Mesendoderm (in vitro differentiated cells): ENCODE measurements at regions not wholly inside any gene's neighbourhood (a gene's known extent, or its start where the extent isn't known, plus 50 kb on each side); places are given as distances from the start of the nearest gene placed in this dataset.

Source experiments
- DNase-seq: peaks from one replicate; pipeline ENCODE4 v3.0.0; 2013
- H2AK5ac ChIP-seq: 2 replicates; pipeline ENCODE4 v1.6.1; 2013; ENCODE audit warnings: low read length, inconsistent platforms
- H2BK120ac ChIP-seq: 2 replicates; pipeline ENCODE4 v1.6.1; 2013; ENCODE audit warnings: low read depth, mild to moderate bottlenecking, low read length, moderate library complexity, mixed read lengths
- H2BK15ac ChIP-seq: replicated peaks from 2 replicates; pipeline ENCODE4 v1.6.1; 2013; ENCODE audit warnings: low read depth, mild to moderate bottlenecking, moderate library complexity
- H2BK5ac ChIP-seq: 2 replicates; pipeline ENCODE4 v1.6.1; 2013; ENCODE audit warnings: low read length, inconsistent platforms
- H3K18ac ChIP-seq: 2 replicates; pipeline ENCODE4 v1.6.1; 2013; ENCODE audit warnings: mild to moderate bottlenecking, low read length, mixed read lengths
- H3K23ac ChIP-seq: one replicate; pipeline ENCODE4 v1.6.1; 2013; ENCODE audit warnings: low read length
- H3K27ac ChIP-seq: 2 replicates; pipeline ENCODE4 v1.5.1; 2013; ENCODE audit warnings: low read depth, mild to moderate bottlenecking, inconsistent platforms, low read length, moderate library complexity
- H3K27me3 ChIP-seq: 2 replicates; pipeline ENCODE4 v1.6.1; 2013; ENCODE audit warnings: low read length, control low read depth, mild to moderate bottlenecking, inconsistent platforms; ENCODE audit not compliant: insufficient read depth, poor library complexity
- H3K36me3 ChIP-seq: 2 replicates; pipeline ENCODE4 v1.6.1; 2013; ENCODE audit warnings: low read length, inconsistent platforms; ENCODE audit not compliant: control insufficient read depth, insufficient read depth
- H3K4ac ChIP-seq: one replicate; pipeline ENCODE4 v1.6.1; 2013; ENCODE audit warnings: low read depth, mild to moderate bottlenecking, low read length, moderate library complexity
- H3K4me1 ChIP-seq: 2 replicates; pipeline ENCODE4 v1.6.1; 2013; ENCODE audit warnings: low read depth, low read length, inconsistent platforms; ENCODE audit not compliant: control insufficient read depth
- H3K4me2 ChIP-seq: 2 replicates; pipeline ENCODE4 v1.6.1; 2013; ENCODE audit warnings: low read length
- H3K4me3 ChIP-seq: 2 replicates; pipeline ENCODE4 v1.5.1; 2013; ENCODE audit warnings: mild to moderate bottlenecking, low read length
- H3K56ac ChIP-seq: one replicate; pipeline ENCODE4 v1.6.1; 2013; ENCODE audit warnings: low read length
- H3K79me1 ChIP-seq: 2 replicates; pipeline ENCODE4 v1.6.1; 2013; ENCODE audit warnings: low read length, inconsistent platforms
- H3K79me2 ChIP-seq: 2 replicates; pipeline ENCODE4 v1.6.1; 2013; ENCODE audit warnings: mild to moderate bottlenecking, low read length; ENCODE audit not compliant: control insufficient read depth, insufficient read depth
- H3K9ac ChIP-seq: 2 replicates; pipeline ENCODE4 v1.6.1; 2013; ENCODE audit warnings: low read length, inconsistent platforms
- H4K5ac ChIP-seq: one replicate; pipeline ENCODE4 v1.6.1; 2013; ENCODE audit warnings: low read length
- H4K8ac ChIP-seq: one replicate; pipeline ENCODE4 v1.6.1; 2013; ENCODE audit warnings: low read depth, mild to moderate bottlenecking, control low read depth, low read length, moderate library complexity
- WGBS: extraction: QIAGEN DNeasy Blood & Tissue Kit; methylation state at CpG from one replicate; pipeline ENCODE4 v1.1.7; 2013; ENCODE audit warnings: low lambda C conversion rate, missing lambda C conversion rate; ENCODE audit not compliant: insufficient coverage; ENCODE audit errors: extremely low coverage; 5-methylcytosine and 5-hydroxymethylcytosine counted together

- no peak overlapping the region for H4K8ac ChIP-seq
- no peak overlapping the region for H3K9ac ChIP-seq
- H3K56ac ChIP-seq, result no peak overlapping the region
- no peaks in the 10 kb centered on the region for H3K79me2 ChIP-seq
- no peak overlapping the region for H2BK5ac ChIP-seq
- no peaks in the 10 kb centered on the region for H3K36me3 ChIP-seq
- H2BK15ac ChIP-seq, result no peak overlapping the region
- H4K5ac ChIP-seq, result no peak overlapping the region
- H2BK120ac ChIP-seq, result no peak overlapping the region
- H3K27me3 ChIP-seq, result no peaks in the 10 kb centered on the region
- H3K18ac ChIP-seq, result no peak overlapping the region
- no CpG with 5 or more reads among the region's 4 CpGs for WGBS
- no peak overlapping the region for H3K27ac ChIP-seq
- H3K79me1 ChIP-seq, result no peaks in the 10 kb centered on the region
- H3K4ac ChIP-seq, result no peak overlapping the region
- H3K23ac ChIP-seq, result no peak overlapping the region
- no peak overlapping the region for H3K4me2 ChIP-seq
- no peak overlapping the region for H3K4me3 ChIP-seq
- DNase-seq, result no peak
- no peak overlapping the region for H2AK5ac ChIP-seq
- H3K4me1 ChIP-seq, result no peaks in the 10 kb centered on the region
Observed at GRCh38 chr13:24027494-24027893, 130.2 kb upstream of the C1QTNF9B start.

- no peak overlapping the region for H2BK15ac ChIP-seq
- H3K4ac ChIP-seq, result no peak overlapping the region
- H3K9ac ChIP-seq, result no peak overlapping the region
- no peak overlapping the region for H2BK120ac ChIP-seq
- H3K79me2 ChIP-seq, result no peaks in the 10 kb centered on the region
- no peak overlapping the region for H3K56ac ChIP-seq
- no peak overlapping the region for H3K18ac ChIP-seq
- no peak overlapping the region for H2BK5ac ChIP-seq
- H3K27ac ChIP-seq, result no peak overlapping the region
- no CpG with 5 or more reads among the region's 2 CpGs for WGBS
- no peak overlapping the region for H3K23ac ChIP-seq
- H3K4me2 ChIP-seq, result no peak overlapping the region
- no peak overlapping the region for H3K4me3 ChIP-seq
- H3K79me1 ChIP-seq, result no peaks in the 10 kb centered on the region
- no peak overlapping the region for H4K8ac ChIP-seq
- no peaks in the 10 kb centered on the region for H3K27me3 ChIP-seq
- no peak overlapping the region for H4K5ac ChIP-seq
- no peak overlapping the region for H2AK5ac ChIP-seq
- no peaks in the 10 kb centered on the region for H3K4me1 ChIP-seq
- no peak for DNase-seq
- H3K36me3 ChIP-seq, result no peaks in the 10 kb centered on the region
Observed at GRCh38 chr13:24032252-24032651, 128.3 kb upstream of the SPATA13 start.

- no peak overlapping the region for H3K4ac ChIP-seq
- H2BK120ac ChIP-seq, result no peak overlapping the region
- no peak overlapping the region for H3K18ac ChIP-seq
- no peak overlapping the region for H3K56ac ChIP-seq
- H3K4me3 ChIP-seq, result no peak overlapping the region
- no peaks in the 10 kb centered on the region for H3K36me3 ChIP-seq
- H3K27ac ChIP-seq, result no peak overlapping the region
- H2AK5ac ChIP-seq, result no peak overlapping the region
- no peaks in the 10 kb centered on the region for H3K79me1 ChIP-seq
- no peak overlapping the region for H2BK5ac ChIP-seq
- no peaks in the 10 kb centered on the region for H3K27me3 ChIP-seq
- no peaks in the 10 kb centered on the region for H3K79me2 ChIP-seq
- H3K4me1 ChIP-seq, result no peaks in the 10 kb centered on the region
- WGBS, result no CpG with 5 or more reads among the region's 2 CpGs
- no peak overlapping the region for H3K4me2 ChIP-seq
- H3K23ac ChIP-seq, result no peak overlapping the region
- DNase-seq, result no peak
- no peak overlapping the region for H4K8ac ChIP-seq
- no peak overlapping the region for H3K9ac ChIP-seq
- no peak overlapping the region for H4K5ac ChIP-seq
- H2BK15ac ChIP-seq, result no peak overlapping the region
Observed at GRCh38 chr13:24032674-24033073, 127.8 kb upstream of the SPATA13 start.

GRCh38 chr13:24033527-24034302 lies 126.8 kb upstream of the SPATA13 start:
- H3K56ac ChIP-seq, result no peak overlapping the region
- H3K4me3 ChIP-seq, result no peak overlapping the region
- no peak overlapping the region for H3K4me2 ChIP-seq
- H2BK15ac ChIP-seq, result no peak overlapping the region
- H3K23ac ChIP-seq, result no peak overlapping the region
- no peaks in the 10 kb centered on the region for H3K36me3 ChIP-seq
- H4K8ac ChIP-seq, result no peak overlapping the region
- H3K27ac ChIP-seq, result no peak overlapping the region
- H3K4ac ChIP-seq, result no peak overlapping the region
- no peak overlapping the region for H3K18ac ChIP-seq
- no peak overlapping the region for H4K5ac ChIP-seq
- H2BK5ac ChIP-seq, result no peak overlapping the region
- no peaks in the 10 kb centered on the region for H3K79me2 ChIP-seq
- no peak overlapping the region for H2BK120ac ChIP-seq
- H3K4me1 ChIP-seq, result no peaks in the 10 kb centered on the region
- H3K27me3 ChIP-seq, result no peaks in the 10 kb centered on the region
- no peak for DNase-seq
- H2AK5ac ChIP-seq, result no peak overlapping the region
- WGBS, result no CpG with 5 or more reads among the region's 11 CpGs
- no peak overlapping the region for H3K9ac ChIP-seq
- no peaks in the 10 kb centered on the region for H3K79me1 ChIP-seq

GRCh38 chr13:24035411-24035810 lies 125.1 kb upstream of the SPATA13 start:
- no peak overlapping the region for H4K8ac ChIP-seq
- no peak overlapping the region for H3K9ac ChIP-seq
- no peak overlapping the region for H2BK15ac ChIP-seq
- H3K4ac ChIP-seq, result no peak overlapping the region
- no peak overlapping the region for H3K23ac ChIP-seq
- no peak overlapping the region for H3K27ac ChIP-seq
- H3K4me3 ChIP-seq, result no peak overlapping the region
- no peak overlapping the region for H2AK5ac ChIP-seq
- no peak overlapping the region for H2BK5ac ChIP-seq
- DNase-seq, result no peak
- no peak overlapping the region for H2BK120ac ChIP-seq
- no peak overlapping the region for H3K4me2 ChIP-seq
- no peaks in the 10 kb centered on the region for H3K27me3 ChIP-seq
- H4K5ac ChIP-seq, result no peak overlapping the region
- no peak overlapping the region for H3K56ac ChIP-seq
- no peaks in the 10 kb centered on the region for H3K79me2 ChIP-seq
- H3K79me1 ChIP-seq, result no peaks in the 10 kb centered on the region
- no peak overlapping the region for H3K18ac ChIP-seq
- no peaks in the 10 kb centered on the region for H3K4me1 ChIP-seq
- no CpG with 5 or more reads among the region's 5 CpGs for WGBS
- no peaks in the 10 kb centered on the region for H3K36me3 ChIP-seq

- Histone ChIP-seq H4K8ac (no peak overlapping the region), H2AK5ac (no peak overlapping the region), H3K9ac (no peak overlapping the region), H3K23ac (no peak overlapping the region), H3K36me3 (no peaks in the 10 kb centered on the region), H2BK5ac (no peak overlapping the region), H2BK15ac (no peak overlapping the region), H3K27me3 (no peaks in the 10 kb centered on the region), H3K18ac (no peak overlapping the region), H4K5ac (no peak overlapping the region), H3K4me3 (no peak overlapping the region), H3K79me1 (no peaks in the 10 kb centered on the region), H2BK120ac (no peak overlapping the region), H3K4me1 (no peaks in the 10 kb centered on the region), H3K4ac (no peak overlapping the region), H3K4me2 (no peak overlapping the region), H3K79me2 (no peaks in the 10 kb centered on the region), H3K27ac (no peak overlapping the region), H3K56ac (no peak overlapping the region)
- WGBS, result no CpG with 5 or more reads among the region's 2 CpGs
- peak; percentile 53 for DNase-seq
Observed at GRCh38 chr13:24036115-24036514, 124.4 kb upstream of the SPATA13 start.
